Hematopoietic multipotent progenitor cell (in vitro differentiated cells): ENCODE measurements at regions not wholly inside any gene's neighbourhood (a gene's known extent, or its start where the extent isn't known, plus 50 kb on each side); places are given as distances from the start of the nearest gene placed in this dataset.

ENCODE experiments used
- DNase-seq, 3 donors: peaks; one replicate each; pipeline ENCODE4 v3.0.0-alpha.2; 2011 to 2015; ENCODE audit warnings: low read depth in 2 of 3, low spot score in 2 of 3

- DNase-seq = no peak
These were observed 245.5 kb upstream of the TSHZ3 start for GRCh38 chr19:31594701-31595100.

DNA sequence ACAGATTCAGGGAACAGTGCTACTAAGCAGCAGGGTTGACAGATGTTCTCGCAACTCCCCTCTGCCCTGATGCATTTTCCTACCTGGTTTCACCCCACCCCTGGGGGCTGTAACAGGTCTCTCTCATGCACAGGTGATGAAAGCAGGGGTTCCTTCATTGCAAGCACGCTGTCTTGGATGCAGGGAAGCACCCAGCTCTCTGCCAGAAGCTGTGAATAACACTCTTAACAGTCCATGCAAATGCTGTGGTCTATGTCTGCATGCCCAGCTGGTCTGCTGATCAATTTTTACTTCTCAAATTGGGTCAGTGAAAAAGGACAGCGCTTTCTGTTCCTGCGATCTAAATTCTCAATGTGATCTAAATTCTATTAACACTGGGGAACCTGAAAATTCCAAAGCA, 246.3 kb upstream of the TSHZ3 start:
- no peak for DNase-seq

DNA sequence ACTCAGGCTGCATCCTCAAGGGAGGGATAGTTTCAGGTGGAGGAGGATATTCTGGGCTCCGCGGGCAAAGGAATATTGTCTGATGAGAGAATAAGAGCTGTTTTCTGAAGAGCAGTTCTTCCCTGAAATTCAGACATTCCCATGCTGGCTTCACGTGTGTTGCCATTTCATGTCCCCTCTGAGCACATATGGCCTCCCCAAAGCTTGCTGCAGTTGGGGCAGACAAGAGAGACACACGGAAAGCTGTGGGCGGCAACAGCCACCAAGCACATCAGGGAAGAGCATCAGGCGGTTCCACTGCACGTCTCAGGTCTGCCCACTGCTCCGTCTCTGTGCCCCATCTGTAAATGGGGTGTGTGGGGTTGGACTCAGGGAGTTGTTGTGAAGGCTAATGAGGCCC, 247.5 kb upstream of the TSHZ3 start:
- no peak for DNase-seq

- DNase-seq = no peak
These were observed 248.4 kb upstream of the TSHZ3 start for GRCh38 chr19:31597616-31598015.

DNA sequence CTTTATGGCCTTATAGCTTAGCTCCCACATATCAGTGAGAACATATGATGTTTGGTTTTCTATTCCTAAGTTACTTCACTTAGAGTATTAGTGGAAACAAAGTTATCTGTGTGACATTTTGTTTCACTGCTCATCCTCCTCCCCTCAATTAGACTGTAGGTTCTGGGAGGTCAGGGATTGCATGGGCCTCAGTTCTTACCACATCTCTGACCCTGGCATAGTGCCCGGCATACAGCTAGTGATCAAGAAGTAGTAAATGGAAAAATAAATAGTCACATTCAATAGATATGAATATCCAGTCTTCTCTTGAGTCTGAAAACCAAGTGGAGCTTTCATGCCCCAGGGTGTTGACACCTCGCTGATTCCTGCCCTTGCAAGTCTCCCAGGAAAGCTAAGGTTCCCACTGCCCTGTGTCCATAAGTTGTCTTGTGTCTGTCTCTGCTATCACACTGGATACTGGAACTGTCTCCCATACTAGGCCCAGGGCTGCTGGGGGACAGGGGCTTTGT, 249.5 kb upstream of the TSHZ3 start:
- no peak for DNase-seq

DNA sequence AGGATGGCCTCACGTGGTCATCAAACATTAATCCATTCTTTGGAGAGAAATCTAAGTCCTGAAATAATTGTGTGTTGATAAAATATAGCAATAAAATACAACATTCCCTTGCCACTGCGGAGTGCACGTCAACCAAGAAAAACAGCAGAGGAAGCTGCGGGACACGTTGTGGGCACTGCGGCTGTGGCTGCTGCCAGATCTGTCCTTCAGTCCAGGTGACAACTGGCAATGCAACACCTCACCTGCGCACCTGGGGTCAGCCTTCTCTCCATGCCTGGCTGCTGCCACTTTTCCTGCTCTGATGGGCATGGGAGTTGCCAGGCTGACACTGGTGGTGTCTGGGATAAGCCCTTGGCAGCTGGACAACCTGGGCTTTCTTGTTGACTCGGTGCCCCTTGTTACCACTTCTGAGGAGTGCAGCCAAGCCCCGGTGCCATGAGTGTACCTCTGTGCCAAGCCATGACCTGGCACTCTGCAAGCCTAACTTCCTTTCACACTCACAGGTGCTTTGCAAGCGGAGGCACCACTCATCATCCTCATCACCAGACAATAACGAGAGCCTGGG, 251.6 kb upstream of the TSHZ3 start:
- no peak for DNase-seq

DNA sequence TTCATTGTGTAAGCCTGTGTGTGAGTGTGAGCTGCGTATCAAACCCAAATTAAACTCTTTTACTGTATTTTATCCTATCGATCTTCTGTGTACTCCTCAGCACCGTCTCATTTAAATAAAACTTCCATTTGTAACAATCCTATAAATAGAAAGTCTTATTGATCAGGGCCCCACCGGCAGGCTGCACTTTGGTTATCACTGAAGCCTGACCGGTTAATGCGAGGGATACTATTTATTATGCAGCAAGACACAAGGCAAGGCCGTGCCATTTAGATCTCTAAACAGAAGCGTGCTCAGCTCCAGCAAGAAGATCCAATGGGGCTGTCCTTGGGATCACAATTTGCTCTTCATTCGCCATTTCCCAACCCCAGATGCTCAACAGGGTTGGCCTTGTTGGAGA, 252.6 kb upstream of the TSHZ3 start:
- DNase-seq = no peak

GRCh38 chr19:31602548-31602947, 253.3 kb upstream of the TSHZ3 start:
- DNase-seq = no peak

GRCh38 chr19:31604493-31605040, 255.3 kb upstream of the TSHZ3 start:
- DNase-seq = no peak

GRCh38 chr19:31610018-31610417, 260.8 kb upstream of the TSHZ3 start:
- no peak for DNase-seq

GRCh38 chr19:31611046-31611877, 262.0 kb upstream of the TSHZ3 start:
- no peak for DNase-seq

- no peak for DNase-seq
These were observed 263.6 kb upstream of the TSHZ3 start for GRCh38 chr19:31612873-31613272.

GRCh38 chr19:31613683-31614219, 264.5 kb upstream of the TSHZ3 start:
- DNase-seq = no peak

GRCh38 chr19:31616031-31616430, 266.8 kb upstream of the TSHZ3 start:
- DNase-seq = no peak

DNA sequence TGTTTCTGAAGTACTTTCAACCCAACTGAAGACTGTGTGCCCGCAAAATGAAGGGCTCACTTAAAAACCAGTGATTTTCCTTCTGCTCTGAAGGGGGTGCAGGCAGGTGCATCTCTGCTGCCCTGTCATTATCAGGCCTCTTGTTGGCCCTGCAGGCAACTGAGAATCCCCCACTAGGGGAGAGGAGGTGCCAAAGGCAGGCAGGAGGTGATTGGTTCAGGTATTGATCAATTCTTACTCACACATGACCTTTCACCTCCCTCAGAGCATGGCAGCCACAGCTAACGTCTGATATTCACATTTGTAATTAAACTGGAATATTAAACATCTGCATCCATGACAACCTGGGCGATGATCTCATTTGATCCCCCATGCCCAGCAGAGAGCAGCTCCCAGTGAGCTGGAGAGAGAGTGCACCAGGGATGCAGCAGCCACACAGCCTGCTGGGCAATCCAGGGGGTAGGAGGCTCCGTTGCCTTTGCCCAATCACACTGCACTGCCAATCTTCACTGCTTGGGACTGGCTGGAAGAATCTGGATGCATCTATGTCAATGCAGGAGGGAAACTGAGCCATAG, 267.9 kb upstream of the TSHZ3 start:
- DNase-seq = no peak

GRCh38 chr19:31625056-31625455, 275.8 kb upstream of the TSHZ3 start:
- DNase-seq = no peak

DNA sequence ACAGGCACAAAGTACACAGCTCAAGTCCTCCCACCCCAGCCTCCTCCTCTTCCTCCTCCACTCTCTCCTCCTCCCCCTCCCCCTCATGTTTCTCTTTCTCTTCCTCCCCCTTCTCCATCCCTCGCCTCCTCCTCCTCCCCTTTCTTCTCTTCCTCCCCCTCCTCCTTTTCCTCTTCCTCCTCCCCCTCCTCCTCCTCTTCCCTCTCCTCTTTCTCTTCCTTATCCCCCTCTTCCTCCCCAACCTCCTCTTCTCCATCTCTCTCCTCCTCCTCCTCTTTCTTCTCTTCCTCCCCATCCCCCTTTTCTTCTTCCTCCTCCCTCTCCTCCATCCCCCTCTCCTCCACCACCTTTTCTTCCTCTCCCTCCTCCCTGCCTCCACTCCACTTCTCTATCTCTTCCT, 276.3 kb upstream of the TSHZ3 start:
- DNase-seq = no peak

DNA sequence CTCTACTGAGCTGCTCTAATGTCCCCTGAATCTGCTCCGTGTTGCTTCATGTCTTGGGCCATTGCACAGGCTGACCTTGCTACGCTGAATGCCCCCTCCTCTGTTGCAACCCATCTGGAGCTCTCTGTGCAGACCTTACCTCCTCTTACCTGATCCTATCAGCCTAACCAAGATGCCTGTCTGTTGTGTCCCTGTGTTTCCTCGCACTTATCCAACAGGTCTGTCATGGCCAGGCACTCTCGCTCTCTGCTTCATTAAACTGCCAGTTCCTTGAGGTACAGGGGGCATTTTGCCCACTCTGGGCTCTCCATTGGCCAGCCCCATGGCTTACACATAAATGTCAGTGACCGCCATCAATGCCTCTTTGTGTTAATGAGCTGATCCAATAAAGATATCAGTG, 277.7 kb upstream of the TSHZ3 start:
- DNase-seq = no peak

GRCh38 chr19:31627620-31628365, 278.6 kb upstream of the TSHZ3 start:
- DNase-seq = no peak

DNA sequence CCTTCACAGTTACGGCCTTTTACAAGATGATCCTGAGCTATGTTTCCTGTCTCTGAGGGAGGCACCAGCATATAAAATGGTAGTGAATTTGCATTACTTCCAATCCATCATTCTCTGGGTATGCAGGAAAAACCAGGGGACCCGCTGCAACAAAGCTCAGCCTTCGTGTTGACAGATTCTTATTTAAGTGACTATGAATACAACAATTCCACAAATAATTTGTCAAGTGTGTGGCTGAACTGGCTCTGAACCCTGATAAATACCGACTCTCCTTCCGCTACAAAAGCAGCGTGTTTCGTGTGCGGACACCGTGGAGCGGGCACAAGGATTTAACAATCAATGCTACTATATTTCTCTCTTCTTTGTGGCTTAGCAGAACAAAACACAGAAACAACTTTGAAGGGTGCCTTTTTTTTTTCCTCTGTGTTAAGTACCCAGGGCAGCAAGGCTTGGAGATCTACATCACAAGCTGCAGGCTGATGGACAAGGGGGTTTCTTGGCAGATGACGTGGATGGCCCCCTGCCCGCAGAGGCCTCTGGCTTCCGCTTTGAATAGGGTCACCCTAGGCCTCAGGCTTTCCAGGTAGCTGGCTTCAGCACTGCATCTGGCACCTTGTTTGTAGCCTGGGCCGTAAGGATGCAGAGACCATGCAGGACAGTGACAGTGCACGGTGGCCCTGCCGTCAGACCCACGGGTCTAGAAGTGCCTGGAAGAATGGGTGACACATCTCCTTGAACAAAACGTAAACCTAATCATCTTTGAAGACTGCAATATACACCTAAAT, 280.5 kb upstream of the TSHZ3 start:
- no peak for DNase-seq
